GM23338 (cell line): ENCODE measurements at regions not wholly inside any gene's neighbourhood (a gene's known extent, or its start where the extent isn't known, plus 50 kb on each side); places are given as distances from the start of the nearest gene placed in this dataset.

Experiments
- ATAC-seq: fragments of 200-7000 bp; cut with Tn5 transposase; 3 replicates; pipeline ENCODE4 v1.9.1; 2020
- DNase-seq: peaks from one replicate; pipeline ENCODE4 v3.0.0-alpha.2; 2015; ENCODE audit warnings: low spot score
- H2AFZ ChIP-seq: fragments of 200-600 bp; sonication (generic); 2 replicates; pipeline ENCODE4 v1.8.0; 2016; ENCODE audit warnings: antibody characterized with exemption, mild to moderate bottlenecking, moderate library complexity
- H3F3A ChIP-seq: fragments of 200-600 bp; sonication (generic); replicated peaks from 2 replicates; pipeline ENCODE4 v1.8.0; 2017; ENCODE audit warnings: antibody characterized with exemption, mixed run types, low read depth
- H3K27ac ChIP-seq: fragments of 200-600 bp; sonication (generic); 2 replicates; pipeline ENCODE4 v1.6.1; 2016; ENCODE audit warnings: low read depth
- H3K27me3 ChIP-seq: fragments of 200-600 bp; sonication (generic); 2 replicates; pipeline ENCODE4 v1.8.0; 2016; ENCODE audit warnings: mild to moderate bottlenecking, mixed run types, moderate library complexity; ENCODE audit not compliant: insufficient read depth
- H3K36me3 ChIP-seq: fragments of 200-600 bp; sonication (generic); 2 replicates; pipeline ENCODE4 v1.8.0; 2016; ENCODE audit warnings: mild to moderate bottlenecking; ENCODE audit not compliant: insufficient read depth
- H3K4me1 ChIP-seq: fragments of 200-600 bp; sonication (generic); 2 replicates; pipeline ENCODE4 v1.8.0; 2016; ENCODE audit warnings: mild to moderate bottlenecking, moderate library complexity; ENCODE audit not compliant: insufficient read depth
- H3K4me2 ChIP-seq: fragments of 200-600 bp; sonication (generic); 2 replicates; pipeline ENCODE4 v1.7.1; 2017; ENCODE audit warnings: mixed run types
- H3K4me3 ChIP-seq: fragments of 200-600 bp; sonication (generic); 2 replicates; pipeline ENCODE4 v1.6.1; 2016; ENCODE audit warnings: mixed run types
- H3K79me2 ChIP-seq: fragments of 200-600 bp; sonication (generic); replicated peaks from 2 replicates; pipeline ENCODE4 v1.8.0; 2017; ENCODE audit warnings: mild to moderate bottlenecking; ENCODE audit not compliant: insufficient read depth
- H3K9me2 ChIP-seq: fragments of 200-600 bp; sonication (generic); 2 replicates; pipeline ENCODE4 v1.8.0; 2017; ENCODE audit not compliant: insufficient read depth
- H4K20me1 ChIP-seq: fragments of 200-600 bp; sonication (generic); replicated peaks from 2 replicates; pipeline ENCODE4 v1.8.0; 2017; ENCODE audit warnings: mild to moderate bottlenecking; ENCODE audit not compliant: insufficient read depth
- H3K27ac Mint-ChIP-seq: 2 replicates; pipeline ENCODE4 v1.8.0; 2020; ENCODE audit warnings: inconsistent platforms, mild to moderate bottlenecking, moderate library complexity, mixed read lengths
- H3K27me3 Mint-ChIP-seq: 3 replicates; pipeline ENCODE4 v1.8.0; 2022; ENCODE audit warnings: low read depth, mild to moderate bottlenecking, moderate library complexity, mixed read lengths, inconsistent platforms; ENCODE audit not compliant: insufficient read depth, poor library complexity
- H3K36me3 Mint-ChIP-seq: 3 replicates; pipeline ENCODE4 v1.8.0; 2021; ENCODE audit warnings: low read depth, mild to moderate bottlenecking, inconsistent platforms, moderate library complexity, mixed read lengths
- H3K4me1 Mint-ChIP-seq: 3 replicates; pipeline ENCODE4 v1.8.0; 2020; ENCODE audit warnings: mild to moderate bottlenecking, inconsistent platforms, mixed read lengths
- H3K4me3 Mint-ChIP-seq: 3 replicates; pipeline ENCODE4 v1.8.0; 2021; ENCODE audit warnings: moderate library complexity, mild to moderate bottlenecking, inconsistent platforms, mixed read lengths
- H3K9me3 Mint-ChIP-seq: 3 replicates; pipeline ENCODE4 v1.8.0; 2020; ENCODE audit warnings: moderate library complexity, mild to moderate bottlenecking, inconsistent platforms, mixed read lengths
- NANOG ChIP-seq: IDR thresholded peaks from 2 replicates; pipeline ENCODE4 v1.6.1; 2016; ENCODE audit warnings: antibody characterized with exemption, borderline replicate concordance
- POLR2AphosphoS5 ChIP-seq: IDR thresholded peaks from 2 replicates; pipeline ENCODE4 v1.6.1; 2016; ENCODE audit warnings: antibody characterized with exemption, low read depth
- REST ChIP-seq: IDR thresholded peaks from one replicate; pipeline ENCODE4 v1.6.1; 2018; ENCODE audit warnings: antibody characterized with exemption; ENCODE audit not compliant: unreplicated experiment
- ZNF331 ChIP-seq: fragments of 250-450 bp; sonication (Bioruptor Pico); IDR thresholded peaks from 2 replicates; pipeline ENCODE4 v1.5.0; 2020; ENCODE audit warnings: low read depth, mild to moderate bottlenecking, moderate library complexity
- ZNF462 ChIP-seq: fragments of 250-450 bp; sonication (Bioruptor Pico); IDR thresholded peaks from 2 replicates; pipeline ENCODE4 v1.5.0; 2020; ENCODE audit warnings: mild to moderate bottlenecking, moderate library complexity

DNA sequence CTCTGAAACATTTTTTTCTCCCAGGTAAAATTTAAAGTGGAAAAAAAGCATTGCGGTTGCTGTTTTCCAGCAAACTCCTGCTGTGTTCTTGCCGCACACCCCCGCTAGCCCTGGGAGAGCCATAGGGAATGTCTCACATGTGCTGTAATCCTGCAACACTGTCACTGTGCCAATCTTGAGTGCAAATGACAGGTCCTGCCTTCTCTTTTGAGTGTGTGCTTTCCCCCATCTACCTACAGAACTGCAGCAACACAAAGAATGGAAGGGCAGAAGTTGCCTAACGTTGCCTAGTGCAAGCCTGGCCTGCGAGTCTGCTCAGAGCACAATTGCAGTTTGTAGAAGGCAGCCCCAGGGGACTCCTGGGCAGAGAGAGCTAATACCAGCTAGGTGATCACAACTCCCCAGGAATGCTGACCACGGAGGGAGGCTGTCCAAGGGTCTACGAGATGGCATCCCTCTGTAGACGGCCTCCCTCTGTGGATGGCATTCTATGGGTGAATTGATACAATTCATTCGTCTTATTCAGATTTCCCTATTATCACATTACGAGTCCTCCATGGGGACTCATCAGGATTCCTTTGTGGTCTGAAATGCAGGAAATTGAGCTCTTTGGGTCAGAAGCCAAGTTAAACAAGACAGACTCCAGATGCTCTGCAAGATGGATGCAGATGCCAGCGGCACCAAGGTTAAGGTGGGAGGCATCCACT is 172.6 kb upstream of the S1PR3 start:
- no peak overlapping the region for H3K27ac ChIP-seq
- no peaks in the 10 kb centered on the region for H3K36me3 ChIP-seq
- no peaks in the 10 kb centered on the region for H3K79me2 ChIP-seq
- H3F3A ChIP-seq: no peaks in the 10 kb centered on the region
- Mint-ChIP-seq H3K9me3 (no peaks in the 10 kb centered on the region), H3K4me1 (peaks cover 24% of the 10 kb centered on the region), H3K27me3 (no peaks in the 10 kb centered on the region), H3K4me3 (no peak overlapping the region; the same call in 2 of the 3 replicates), H3K27ac (peak overlapping the region; percentile 64; the same call in 1 of the 2 replicates), H3K36me3 (no peaks in the 10 kb centered on the region; the same call in 2 of the 3 replicates)
- peaks cover 19% of the 10 kb centered on the region for H3K4me1 ChIP-seq
- peak overlapping the region; percentile 63 for H3K4me2 ChIP-seq
- peaks cover 3% of the 10 kb centered on the region; the same call in 1 of the 2 replicates for H3K9me2 ChIP-seq
- TF ChIP-seq POLR2AphosphoS5: no peak
- TF ChIP-seq ZNF331: no peak
- TF ChIP-seq REST: no peak
- 0 out of 2 replicates have a peak, but pooled peaks have one; percentile 1 for TF ChIP-seq ZNF462
- TF ChIP-seq NANOG: no peak
- DNase-seq (peak; percentile 19), ATAC-seq (peak; percentile 89)
- no peaks in the 10 kb centered on the region for H4K20me1 ChIP-seq
- H3K27me3 ChIP-seq: no peaks in the 10 kb centered on the region
- H2AFZ ChIP-seq: peak overlapping the region; percentile 83
- H3K4me3 ChIP-seq: peak overlapping the region; percentile 17; the same call in 1 of the 2 replicates
